ENCODE measurements at regions not wholly inside any gene's neighbourhood (a gene's known extent, or its start where the extent isn't known, plus 50 kb on each side); places are given as distances from the start of the nearest gene placed in this dataset. TPM values are rescaled to one million over a fixed set of nuclear protein-coding genes. Genes with fewer than 3 reads are reported as not detected.

DNA sequence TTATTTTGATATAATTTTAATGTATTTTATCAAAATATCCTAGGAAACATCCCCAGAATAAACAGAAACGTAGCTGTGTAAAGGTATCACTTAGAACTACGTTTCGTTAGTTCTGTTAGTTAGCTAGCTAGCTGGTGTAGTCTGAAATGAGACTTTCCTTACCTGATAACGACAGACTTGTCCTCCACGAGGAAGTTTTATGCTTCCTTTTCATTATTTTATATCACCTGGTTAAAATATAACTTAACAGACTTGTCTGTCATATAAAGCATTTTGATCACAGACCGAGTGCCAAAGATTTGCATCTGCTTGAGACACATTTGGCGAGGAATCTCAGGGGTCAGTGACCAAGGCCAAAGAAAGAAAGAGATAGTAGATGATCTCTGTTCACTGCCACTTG lies 829.5 kb downstream of the VGLL3 start:
- H3K4me3 ChIP-seq (replicated peaks in 1 of 3) = no peak overlapping the region
- 86 to 90% methylated on average over 7 of the region's 7 CpGs for WGBS, 2 donors
- TF ChIP-seq, protein P1, sequence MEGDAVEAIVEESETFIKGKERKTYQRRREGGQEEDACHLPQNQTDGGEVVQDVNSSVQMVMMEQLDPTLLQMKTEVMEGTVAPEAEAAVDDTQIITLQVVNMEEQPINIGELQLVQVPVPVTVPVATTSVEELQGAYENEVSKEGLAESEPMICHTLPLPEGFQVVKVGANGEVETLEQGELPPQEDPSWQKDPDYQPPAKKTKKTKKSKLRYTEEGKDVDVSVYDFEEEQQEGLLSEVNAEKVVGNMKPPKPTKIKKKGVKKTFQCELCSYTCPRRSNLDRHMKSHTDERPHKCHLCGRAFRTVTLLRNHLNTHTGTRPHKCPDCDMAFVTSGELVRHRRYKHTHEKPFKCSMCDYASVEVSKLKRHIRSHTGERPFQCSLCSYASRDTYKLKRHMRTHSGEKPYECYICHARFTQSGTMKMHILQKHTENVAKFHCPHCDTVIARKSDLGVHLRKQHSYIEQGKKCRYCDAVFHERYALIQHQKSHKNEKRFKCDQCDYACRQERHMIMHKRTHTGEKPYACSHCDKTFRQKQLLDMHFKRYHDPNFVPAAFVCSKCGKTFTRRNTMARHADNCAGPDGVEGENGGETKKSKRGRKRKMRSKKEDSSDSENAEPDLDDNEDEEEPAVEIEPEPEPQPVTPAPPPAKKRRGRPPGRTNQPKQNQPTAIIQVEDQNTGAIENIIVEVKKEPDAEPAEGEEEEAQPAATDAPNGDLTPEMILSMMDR (IDR thresholded peaks at IDR 0.05) = no peak
- TF ChIP-seq POLR2A (IDR thresholded peaks at IDR 0.05) = no peak
- intact Hi-C loops (cut with DNase I) = no loop called here
- no peaks in the 10 kb centered on the region for H3K9me3 ChIP-seq
- H3K27me3 ChIP-seq = no peaks in the 10 kb centered on the region
- no peaks in the 10 kb centered on the region for H3K36me3 ChIP-seq
- H3K4me1 ChIP-seq = no peaks in the 10 kb centered on the region
- H3K27ac ChIP-seq = no peak overlapping the region
- no peak for DNase-seq

DNA sequence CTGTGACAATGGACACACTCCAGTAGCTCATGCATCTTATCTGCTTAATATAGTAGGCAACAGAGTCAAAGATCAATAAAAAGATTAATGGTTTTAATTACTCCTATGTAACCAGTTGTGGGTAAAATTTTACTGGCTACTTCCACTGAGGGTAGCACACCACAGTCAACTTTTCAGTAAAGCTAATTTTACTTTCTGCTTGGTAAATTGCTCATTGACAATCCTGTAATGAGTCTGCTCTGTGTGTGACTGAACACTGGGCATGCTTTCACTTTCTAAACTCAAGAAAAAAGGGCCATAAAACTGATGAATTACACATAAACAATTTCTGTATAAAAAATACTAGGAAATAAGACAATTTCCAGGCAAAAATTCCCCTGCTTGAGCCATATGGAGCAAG lies 838.3 kb downstream of the VGLL3 start:
- Histone ChIP-seq H3K4me3 (replicated peaks in 1 of 3) (no peak overlapping the region), H3K9me3 (no peaks in the 10 kb centered on the region), H3K27ac (no peak overlapping the region), H3K27me3 (no peaks in the 10 kb centered on the region), H3K36me3 (no peaks in the 10 kb centered on the region), H3K4me1 (no peaks in the 10 kb centered on the region)
- no peak for TF ChIP-seq POLR2A (IDR thresholded peaks at IDR 0.05)
- TF ChIP-seq, protein P1 (IDR thresholded peaks at IDR 0.05) = no peak
- intact Hi-C loops (cut with DNase I) = no loop called here
- no peak for DNase-seq

DNA sequence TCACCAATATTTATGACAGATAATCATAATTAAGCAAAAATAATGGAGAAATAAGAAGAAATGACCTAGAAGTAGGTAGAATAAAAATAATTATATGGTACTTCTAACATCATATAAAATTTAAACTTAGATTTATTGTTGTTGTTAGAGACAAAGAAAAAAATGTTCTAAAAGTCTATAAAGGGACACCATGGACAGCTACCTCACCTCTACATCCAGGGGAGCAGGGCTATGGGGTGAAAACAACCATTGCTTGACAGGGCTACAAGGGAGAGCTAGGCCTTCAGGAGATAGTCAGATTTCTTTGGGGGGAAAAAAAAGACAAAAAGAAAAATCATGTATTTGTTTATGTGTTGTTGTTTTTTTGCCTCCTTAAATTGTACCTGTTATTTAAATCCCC lies 841.9 kb downstream of the VGLL3 start:
- TF ChIP-seq, protein P1 (IDR thresholded peaks at IDR 0.05) = no peak
- no peak for TF ChIP-seq POLR2A (IDR thresholded peaks at IDR 0.05)
- no peaks in the 10 kb centered on the region for H3K27me3 ChIP-seq
- no peaks in the 10 kb centered on the region for H3K9me3 ChIP-seq
- no peak overlapping the region for H3K27ac ChIP-seq
- H3K36me3 ChIP-seq = no peaks in the 10 kb centered on the region
- intact Hi-C loops (cut with DNase I) = no loop called here
- no peak for DNase-seq
- H3K4me3 ChIP-seq (replicated peaks in 1 of 3) = no peak overlapping the region
- H3K4me1 ChIP-seq = no peaks in the 10 kb centered on the region

DNA sequence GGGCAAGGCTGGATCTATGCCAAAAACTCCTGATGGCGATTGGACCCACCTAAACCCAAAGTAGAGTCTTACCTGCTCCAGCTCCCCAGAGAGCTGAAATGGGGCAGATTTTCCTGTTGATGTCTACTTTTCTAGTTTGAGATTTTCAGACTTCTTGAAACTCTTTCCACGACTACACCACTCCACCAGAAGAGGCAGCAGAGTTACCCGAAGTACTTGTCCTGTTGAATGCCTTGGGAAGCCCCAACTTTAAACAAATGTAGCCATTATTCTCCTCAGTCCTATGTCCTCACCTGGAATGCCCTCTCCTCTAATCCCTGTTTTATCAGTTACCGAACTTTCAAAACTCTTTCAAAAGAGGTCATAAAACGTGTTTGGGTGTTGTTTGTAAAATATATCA lies 843.8 kb downstream of the VGLL3 start:
- TF ChIP-seq, protein P1 (IDR thresholded peaks at IDR 0.05) = no peak
- TF ChIP-seq POLR2A (IDR thresholded peaks at IDR 0.05) = no peak
- 80 to 90% methylated on average over 5 of the region's 5 CpGs for whole genome bisulfite sequencing, 2 donors
- Histone ChIP-seq H3K4me3 (replicated peaks in 1 of 3) (no peak overlapping the region), H3K27ac (no peak overlapping the region), H3K9me3 (no peaks in the 10 kb centered on the region), H3K27me3 (no peaks in the 10 kb centered on the region), H3K4me1 (no peaks in the 10 kb centered on the region), H3K36me3 (no peaks in the 10 kb centered on the region)
- no peak for DNase-seq
- intact Hi-C loops (cut with DNase I) = no loop called here

DNA sequence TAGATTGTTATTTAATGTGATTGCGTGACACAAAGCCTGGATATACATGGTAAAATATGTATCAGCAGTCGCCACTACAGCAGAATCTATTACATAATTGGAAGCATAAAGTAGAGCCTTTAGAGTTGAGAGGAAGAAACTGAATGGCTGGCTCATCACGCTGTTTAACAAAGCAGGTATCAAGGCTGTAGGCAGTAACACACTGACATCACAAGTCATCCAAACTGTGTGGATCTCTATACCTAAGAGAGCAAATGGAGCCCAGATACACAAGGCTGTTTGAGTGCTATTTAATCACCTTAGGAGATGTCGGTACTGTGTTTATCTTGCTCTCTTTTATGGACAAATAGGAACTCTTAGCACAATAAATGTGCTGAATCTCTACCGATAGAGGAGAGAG lies 864.4 kb downstream of the VGLL3 start:
- no peaks in the 10 kb centered on the region for H3K4me1 ChIP-seq
- no peak overlapping the region for H3K27ac ChIP-seq
- DNase-seq = no peak
- TF ChIP-seq, protein P1 (IDR thresholded peaks at IDR 0.05) = no peak
- TF ChIP-seq POLR2A (IDR thresholded peaks at IDR 0.05) = no peak
- H3K4me3 ChIP-seq (replicated peaks in 1 of 3) = no peak overlapping the region
- WGBS, 2 donors = 82 to 86% methylated on average over 5 of the region's 5 CpGs
- H3K27me3 ChIP-seq = no peaks in the 10 kb centered on the region
- no peaks in the 10 kb centered on the region for H3K36me3 ChIP-seq
- no peaks in the 10 kb centered on the region for H3K9me3 ChIP-seq
- intact Hi-C loops (cut with DNase I) = no loop called here

Small RNAs in the stretch of these regions (small RNA-seq; reads per million reads assigned to genes)
- gene AC108706.1 (not detected), gene RNU6-1129P (not detected)

Measured in thyroid gland (tissue), 4 donors.